ENCODE measurements at regions not wholly inside any gene's neighbourhood (a gene's known extent, or its start where the extent isn't known, plus 50 kb on each side); places are given as distances from the start of the nearest gene placed in this dataset.
A peak's percentile ranks its signal among the peaks of the same experiment; 100 is the strongest.

DNA sequence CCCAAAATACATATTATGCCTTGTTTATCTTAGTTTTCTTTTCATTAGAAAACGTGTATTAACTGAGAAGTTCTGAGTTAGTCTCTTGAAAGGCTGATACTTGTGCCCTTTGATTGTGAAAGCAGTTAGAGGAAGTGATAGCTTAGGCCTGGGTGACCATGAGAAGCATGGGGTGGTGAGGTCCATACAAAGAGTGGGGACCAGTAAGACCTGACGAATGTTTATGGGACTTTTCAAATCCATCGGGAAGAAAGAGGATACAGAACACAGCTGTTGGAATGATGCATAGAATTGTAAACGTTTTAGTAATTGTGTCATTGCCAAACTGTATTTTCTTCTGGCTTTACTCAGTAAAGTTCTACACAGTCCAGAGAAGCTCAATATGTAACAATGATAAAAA is 259.8 kb downstream of the LMO4 start:
- H3K27me3 ChIP-seq (ENCODE audit: control insufficient read depth in 1 of 2, insufficient read depth in 2 of 2, low read length in 2 of 2), result no peaks in the 10 kb centered on the region
- 44 to 55% methylated on average over 4 of the region's 4 CpGs for WGBS, 2 donors
- no peak overlapping the region for H3K4me3 ChIP-seq (ENCODE audit: low read depth in 1 of 2, low read length in 2 of 2)
- no peaks in the 10 kb centered on the region for H3K9me3 ChIP-seq (ENCODE audit: control insufficient read depth in 2 of 2, insufficient read depth in 1 of 2, low read depth in 1 of 2, low read length in 1 of 2)
- no peak overlapping the region for H3K27ac ChIP-seq (ENCODE audit: low read depth in 2 of 2, low read length in 1 of 2)
- no peaks in the 10 kb centered on the region for H3K36me3 ChIP-seq (ENCODE audit: control insufficient read depth in 2 of 2, insufficient read depth in 2 of 2, low read length in 1 of 2)
- peaks cover 0 to 6% of the 10 kb centered on the region in 2 donors for H3K4me1 ChIP-seq (ENCODE audit: control insufficient read depth in 2 of 2, insufficient read depth in 2 of 2, low read length in 1 of 2)

DNA sequence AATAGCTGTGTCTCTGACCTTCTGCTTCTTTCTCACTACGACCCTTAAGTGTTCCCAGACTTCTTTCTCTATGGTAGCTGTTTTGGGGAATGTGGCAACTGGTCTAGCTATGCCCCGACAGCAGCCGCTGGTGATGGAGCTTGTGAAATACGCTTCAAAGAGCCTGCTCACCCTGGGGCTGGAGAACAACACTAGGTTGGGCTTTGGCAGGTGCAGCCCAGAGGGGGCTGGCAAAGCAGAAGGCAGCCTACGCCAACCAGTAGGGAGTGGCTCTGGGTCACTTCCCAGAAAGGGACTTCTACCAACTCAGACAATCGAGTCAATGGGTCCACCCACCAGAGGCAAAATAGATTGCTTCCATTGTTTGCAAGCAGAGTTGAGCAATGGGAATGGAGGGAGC is 262.8 kb downstream of the LMO4 start:
- Histone ChIP-seq H3K27me3 (ENCODE audit: control insufficient read depth in 1 of 2, insufficient read depth in 2 of 2, low read length in 2 of 2) (no peaks in the 10 kb centered on the region), H3K36me3 (ENCODE audit: control insufficient read depth in 2 of 2, insufficient read depth in 2 of 2, low read length in 1 of 2) (no peaks in the 10 kb centered on the region), H3K4me1 (ENCODE audit: control insufficient read depth in 2 of 2, insufficient read depth in 2 of 2, low read length in 1 of 2) (peaks cover 0 to 6% of the 10 kb centered on the region in 2 donors), H3K9me3 (ENCODE audit: control insufficient read depth in 2 of 2, insufficient read depth in 1 of 2, low read depth in 1 of 2, low read length in 1 of 2) (no peaks in the 10 kb centered on the region), H3K27ac (ENCODE audit: low read depth in 2 of 2, low read length in 1 of 2) (peak overlapping the region in 1 of 2 donors; percentile 29), H3K4me3 (ENCODE audit: low read depth in 1 of 2, low read length in 2 of 2) (no peak overlapping the region)
- WGBS, 2 donors, result 43 to 52% methylated on average over 6 of the region's 6 CpGs

DNA sequence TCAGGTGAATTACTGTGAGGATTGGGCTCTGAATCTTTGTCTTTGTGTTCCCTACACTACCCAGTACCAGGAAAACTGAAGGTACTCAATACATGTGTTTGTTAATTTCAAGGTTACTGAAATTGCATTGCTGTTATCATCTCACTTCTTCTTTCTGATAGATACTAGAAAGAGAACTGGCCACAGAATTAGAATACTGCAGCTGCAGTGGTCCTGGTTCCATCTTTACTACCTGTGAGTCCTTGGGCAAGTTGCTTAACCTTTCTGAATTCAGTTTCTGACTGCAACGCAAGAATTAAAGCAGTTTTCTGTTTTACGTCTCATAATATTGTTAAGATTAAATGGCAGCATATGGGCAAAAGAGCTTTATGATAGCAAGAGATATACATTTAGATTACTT is 263.5 kb downstream of the LMO4 start:
- 94 to 97% methylated on average over 2 of the region's 2 CpGs for WGBS, 2 donors
- Histone ChIP-seq H3K9me3 (ENCODE audit: control insufficient read depth in 2 of 2, insufficient read depth in 1 of 2, low read depth in 1 of 2, low read length in 1 of 2) (no peaks in the 10 kb centered on the region), H3K4me1 (ENCODE audit: control insufficient read depth in 2 of 2, insufficient read depth in 2 of 2, low read length in 1 of 2) (peaks cover 0 to 6% of the 10 kb centered on the region in 2 donors), H3K4me3 (ENCODE audit: low read depth in 1 of 2, low read length in 2 of 2) (no peak overlapping the region), H3K27me3 (ENCODE audit: control insufficient read depth in 1 of 2, insufficient read depth in 2 of 2, low read length in 2 of 2) (no peaks in the 10 kb centered on the region), H3K27ac (ENCODE audit: low read depth in 2 of 2, low read length in 1 of 2) (no peak overlapping the region), H3K36me3 (ENCODE audit: control insufficient read depth in 2 of 2, insufficient read depth in 2 of 2, low read length in 1 of 2) (no peaks in the 10 kb centered on the region)

DNA sequence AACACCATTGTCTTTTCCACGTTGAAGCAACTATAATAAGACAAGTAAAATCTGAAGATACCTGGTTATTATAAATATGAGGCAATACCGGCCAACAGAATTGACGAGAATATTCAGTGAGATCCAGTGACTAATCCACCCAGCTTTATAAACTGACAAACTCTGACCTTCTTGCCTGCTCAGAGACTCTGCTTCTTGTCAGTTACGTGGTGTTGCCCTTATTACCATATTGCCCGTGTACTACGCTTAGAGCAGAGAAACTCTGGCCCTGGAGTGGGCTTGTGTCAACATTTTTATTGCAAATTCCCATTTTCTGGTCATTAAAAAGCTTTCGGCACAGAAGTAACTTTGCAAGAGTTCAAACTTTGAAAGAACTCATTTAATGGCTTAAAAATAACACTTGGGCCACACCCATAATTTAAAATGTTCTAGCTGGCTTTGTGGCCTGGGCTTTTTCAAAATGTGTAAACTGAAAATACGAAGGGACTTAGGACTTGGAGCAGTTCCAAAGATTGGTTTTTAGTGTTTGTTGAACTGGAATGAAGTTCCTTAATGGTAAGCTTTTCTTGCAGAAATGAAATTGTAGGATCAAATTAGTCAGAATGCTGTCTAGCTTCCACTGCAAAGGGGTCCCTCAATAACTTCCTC is 266.2 kb downstream of the LMO4 start:
- Histone ChIP-seq H3K27me3 (ENCODE audit: control insufficient read depth in 1 of 2, insufficient read depth in 2 of 2, low read length in 2 of 2) (no peaks in the 10 kb centered on the region), H3K4me3 (ENCODE audit: low read depth in 1 of 2, low read length in 2 of 2) (no peak overlapping the region), H3K36me3 (ENCODE audit: control insufficient read depth in 2 of 2, insufficient read depth in 2 of 2, low read length in 1 of 2) (no peaks in the 10 kb centered on the region), H3K9me3 (ENCODE audit: control insufficient read depth in 2 of 2, insufficient read depth in 1 of 2, low read depth in 1 of 2, low read length in 1 of 2) (no peaks in the 10 kb centered on the region), H3K27ac (ENCODE audit: low read depth in 2 of 2, low read length in 1 of 2) (peak overlapping the region; percentile 40 to 52), H3K4me1 (ENCODE audit: control insufficient read depth in 2 of 2, insufficient read depth in 2 of 2, low read length in 1 of 2) (peaks cover 0 to 6% of the 10 kb centered on the region in 2 donors)
- 37 to 50% methylated on average over 8 of the region's 8 CpGs for WGBS, 2 donors

DNA sequence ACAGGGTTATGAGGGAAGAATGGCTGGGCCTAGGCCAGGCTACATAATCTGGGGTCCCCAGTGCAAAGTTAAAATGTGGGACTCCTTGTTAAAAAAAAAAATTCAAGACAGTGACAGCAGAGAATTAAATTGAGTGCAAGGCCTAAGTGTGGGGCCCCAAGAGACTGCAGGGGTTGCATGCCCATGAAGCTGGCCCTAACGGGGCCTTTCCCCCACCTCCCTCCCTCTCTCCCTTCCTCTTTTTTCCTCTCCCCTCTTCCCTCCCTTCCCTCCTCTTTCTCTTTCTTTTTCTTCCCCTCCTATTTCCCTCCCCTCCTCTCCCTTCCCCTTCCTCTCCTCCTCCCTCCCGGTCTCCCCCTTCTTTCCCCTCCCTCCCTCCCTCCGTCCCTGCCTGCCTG is 266.7 kb downstream of the LMO4 start:
- H3K27me3 ChIP-seq (ENCODE audit: control insufficient read depth in 1 of 2, insufficient read depth in 2 of 2, low read length in 2 of 2), result no peaks in the 10 kb centered on the region
- 56 to 60% methylated on average over 3 of the region's 3 CpGs for WGBS, 2 donors
- peaks cover 0 to 6% of the 10 kb centered on the region in 2 donors for H3K4me1 ChIP-seq (ENCODE audit: control insufficient read depth in 2 of 2, insufficient read depth in 2 of 2, low read length in 1 of 2)
- no peaks in the 10 kb centered on the region for H3K9me3 ChIP-seq (ENCODE audit: control insufficient read depth in 2 of 2, insufficient read depth in 1 of 2, low read depth in 1 of 2, low read length in 1 of 2)
- H3K27ac ChIP-seq (ENCODE audit: low read depth in 2 of 2, low read length in 1 of 2), result peak overlapping the region in 1 of 2 donors; percentile 52
- H3K4me3 ChIP-seq (ENCODE audit: low read depth in 1 of 2, low read length in 2 of 2), result no peak overlapping the region
- H3K36me3 ChIP-seq (ENCODE audit: control insufficient read depth in 2 of 2, insufficient read depth in 2 of 2, low read length in 1 of 2), result no peaks in the 10 kb centered on the region

DNA sequence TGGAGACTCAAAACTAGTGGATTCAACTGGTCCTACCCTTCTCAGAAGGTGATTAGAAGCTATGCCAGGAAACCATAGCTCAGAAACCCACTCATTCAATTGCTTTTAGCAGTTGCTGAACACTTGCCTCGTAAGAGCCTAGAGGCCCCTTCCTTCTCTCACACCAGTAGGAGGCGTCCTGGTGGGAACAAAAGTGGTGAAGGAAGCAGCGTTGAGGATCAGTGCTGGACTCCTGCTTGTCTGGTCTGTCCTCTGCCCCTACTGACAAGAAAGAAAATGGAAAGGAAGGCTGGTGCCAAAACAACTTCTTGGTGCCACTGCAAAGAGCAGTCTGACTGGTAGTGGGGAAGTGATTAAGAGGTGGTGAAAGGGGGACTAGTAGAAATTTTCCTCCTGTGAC is 269.7 kb downstream of the LMO4 start:
- Histone ChIP-seq H3K27ac (ENCODE audit: low read depth in 2 of 2, low read length in 1 of 2) (no peak overlapping the region), H3K4me3 (ENCODE audit: low read depth in 1 of 2, low read length in 2 of 2) (no peak overlapping the region), H3K27me3 (ENCODE audit: control insufficient read depth in 1 of 2, insufficient read depth in 2 of 2, low read length in 2 of 2) (no peaks in the 10 kb centered on the region), H3K4me1 (ENCODE audit: control insufficient read depth in 2 of 2, insufficient read depth in 2 of 2, low read length in 1 of 2) (no peaks in the 10 kb centered on the region), H3K36me3 (ENCODE audit: control insufficient read depth in 2 of 2, insufficient read depth in 2 of 2, low read length in 1 of 2) (no peaks in the 10 kb centered on the region), H3K9me3 (ENCODE audit: control insufficient read depth in 2 of 2, insufficient read depth in 1 of 2, low read depth in 1 of 2, low read length in 1 of 2) (no peaks in the 10 kb centered on the region)
- WGBS, 2 donors, result 85 to 86% methylated on average over 3 of the region's 3 CpGs

DNA sequence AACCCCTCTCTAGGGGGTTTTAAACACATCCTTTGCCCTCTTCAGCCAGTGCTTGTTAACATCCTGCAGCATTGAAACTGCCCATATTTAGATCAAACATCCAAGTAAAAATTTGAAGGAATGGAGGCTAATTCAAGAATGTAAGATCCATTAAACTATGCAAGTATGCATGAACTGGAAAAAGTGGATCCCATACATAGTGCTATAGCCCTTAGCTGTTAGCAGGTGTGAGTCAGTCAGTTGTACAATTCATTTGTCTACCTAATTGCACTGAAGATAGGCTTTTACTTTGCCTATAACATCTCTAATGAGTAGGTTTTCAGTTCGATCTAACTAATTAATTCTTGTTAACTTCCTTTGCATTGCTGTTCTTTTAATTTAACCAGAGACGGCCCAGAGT is 270.9 kb downstream of the LMO4 start:
- H3K36me3 ChIP-seq (ENCODE audit: control insufficient read depth in 2 of 2, insufficient read depth in 2 of 2, low read length in 1 of 2), result no peaks in the 10 kb centered on the region
- no peaks in the 10 kb centered on the region for H3K4me1 ChIP-seq (ENCODE audit: control insufficient read depth in 2 of 2, insufficient read depth in 2 of 2, low read length in 1 of 2)
- WGBS, 2 donors, result 74 to 82% methylated on average over 2 of the region's 2 CpGs
- H3K4me3 ChIP-seq (ENCODE audit: low read depth in 1 of 2, low read length in 2 of 2), result no peak overlapping the region
- H3K9me3 ChIP-seq (ENCODE audit: control insufficient read depth in 2 of 2, insufficient read depth in 1 of 2, low read depth in 1 of 2, low read length in 1 of 2), result no peaks in the 10 kb centered on the region
- H3K27ac ChIP-seq (ENCODE audit: low read depth in 2 of 2, low read length in 1 of 2), result no peak overlapping the region
- no peaks in the 10 kb centered on the region for H3K27me3 ChIP-seq (ENCODE audit: control insufficient read depth in 1 of 2, insufficient read depth in 2 of 2, low read length in 2 of 2)

DNA sequence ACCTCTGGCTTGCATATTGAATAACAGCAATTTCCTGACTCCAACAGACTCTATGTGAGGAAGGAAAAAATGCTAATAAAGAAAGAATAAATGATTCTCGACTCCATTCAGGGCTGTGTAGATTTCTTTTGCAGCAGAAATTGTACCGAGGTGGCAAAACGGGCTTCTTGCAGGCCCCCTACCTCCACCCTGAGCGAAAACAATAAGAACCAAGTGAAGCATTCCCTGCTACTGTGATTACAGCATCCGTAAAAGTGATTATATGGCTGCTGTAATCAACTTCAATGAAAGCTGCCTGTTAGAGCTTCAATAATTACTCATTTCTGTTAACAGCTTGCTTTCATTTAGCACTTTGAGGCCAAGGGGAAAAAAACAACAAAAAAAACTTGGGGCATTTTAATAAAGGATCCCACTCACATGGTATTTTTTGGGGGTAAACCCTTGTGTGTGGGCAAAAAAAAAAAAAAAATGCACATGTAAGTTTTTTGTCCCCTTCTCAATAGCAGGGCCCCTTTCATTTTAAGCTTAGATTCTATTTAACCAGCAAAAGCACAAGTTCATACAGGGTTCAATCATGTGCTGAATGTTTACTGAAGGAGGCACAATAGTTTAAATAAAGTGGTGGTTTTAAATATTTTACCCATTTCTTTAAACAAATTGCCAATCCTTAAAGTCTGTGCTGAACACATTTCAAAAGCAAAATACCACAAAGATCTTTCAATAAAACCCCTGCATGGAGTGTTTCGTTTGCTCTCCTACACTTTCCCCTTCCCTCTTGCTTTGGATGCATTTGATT is 271.6 kb downstream of the LMO4 start:
- WGBS, 2 donors, result 64 to 70% methylated on average over 6 of the region's 6 CpGs
- no peak overlapping the region for H3K4me3 ChIP-seq (ENCODE audit: low read depth in 1 of 2, low read length in 2 of 2)
- H3K27ac ChIP-seq (ENCODE audit: low read depth in 2 of 2, low read length in 1 of 2), result no peak overlapping the region
- H3K36me3 ChIP-seq (ENCODE audit: control insufficient read depth in 2 of 2, insufficient read depth in 2 of 2, low read length in 1 of 2), result no peaks in the 10 kb centered on the region
- H3K4me1 ChIP-seq (ENCODE audit: control insufficient read depth in 2 of 2, insufficient read depth in 2 of 2, low read length in 1 of 2), result no peaks in the 10 kb centered on the region
- no peaks in the 10 kb centered on the region for H3K27me3 ChIP-seq (ENCODE audit: control insufficient read depth in 1 of 2, insufficient read depth in 2 of 2, low read length in 2 of 2)
- no peaks in the 10 kb centered on the region for H3K9me3 ChIP-seq (ENCODE audit: control insufficient read depth in 2 of 2, insufficient read depth in 1 of 2, low read depth in 1 of 2, low read length in 1 of 2)

DNA sequence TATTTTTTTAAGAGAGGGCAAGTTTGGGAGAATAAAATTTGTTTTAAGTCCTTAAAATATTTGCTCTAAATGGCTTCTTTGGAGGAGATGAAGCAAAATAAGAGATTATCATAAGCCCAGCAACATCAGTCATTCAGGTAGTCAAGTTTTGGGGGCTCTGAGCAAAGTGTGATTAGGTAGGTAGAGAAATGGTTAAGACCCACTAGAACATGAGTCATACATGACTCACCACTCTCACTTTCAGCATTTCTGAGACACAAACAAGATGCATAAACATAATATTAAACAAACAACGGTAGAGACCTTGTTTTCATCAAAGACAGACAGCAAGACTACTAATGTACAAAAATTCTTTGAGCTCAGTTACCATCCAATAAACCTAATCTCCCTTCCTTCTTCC is 272.2 kb downstream of the LMO4 start:
- no peak overlapping the region for H3K27ac ChIP-seq (ENCODE audit: low read depth in 2 of 2, low read length in 1 of 2)
- H3K4me3 ChIP-seq (ENCODE audit: low read depth in 1 of 2, low read length in 2 of 2), result no peak overlapping the region
- no peaks in the 10 kb centered on the region for H3K9me3 ChIP-seq (ENCODE audit: control insufficient read depth in 2 of 2, insufficient read depth in 1 of 2, low read depth in 1 of 2, low read length in 1 of 2)
- no peaks in the 10 kb centered on the region for H3K36me3 ChIP-seq (ENCODE audit: control insufficient read depth in 2 of 2, insufficient read depth in 2 of 2, low read length in 1 of 2)
- no peaks in the 10 kb centered on the region for H3K4me1 ChIP-seq (ENCODE audit: control insufficient read depth in 2 of 2, insufficient read depth in 2 of 2, low read length in 1 of 2)
- 13 to 23% methylated on average over 1 of the region's 1 CpG for WGBS, 2 donors
- H3K27me3 ChIP-seq (ENCODE audit: control insufficient read depth in 1 of 2, insufficient read depth in 2 of 2, low read length in 2 of 2), result no peaks in the 10 kb centered on the region

DNA sequence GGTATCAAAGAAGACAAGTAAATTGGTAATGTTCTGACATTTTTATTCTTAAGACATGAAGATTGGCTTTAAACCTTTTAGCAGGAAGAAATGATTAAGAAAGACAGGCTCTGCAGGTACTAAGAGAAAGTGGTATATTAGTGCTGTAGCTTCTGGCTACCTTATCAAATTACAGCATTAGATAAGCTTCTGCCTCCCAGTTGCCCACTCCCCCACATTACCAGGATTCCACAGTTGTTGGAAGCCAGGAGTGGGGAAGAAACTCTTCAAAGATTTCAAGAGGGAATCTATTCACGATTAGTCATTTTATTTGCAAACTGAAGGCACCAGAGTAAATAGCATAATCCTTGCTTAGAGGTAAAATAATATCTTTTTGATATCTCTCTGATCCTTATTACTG is 274.9 kb downstream of the LMO4 start:
- H3K4me3 ChIP-seq (ENCODE audit: low read depth in 1 of 2, low read length in 2 of 2), result no peak overlapping the region
- no peaks in the 10 kb centered on the region for H3K27me3 ChIP-seq (ENCODE audit: control insufficient read depth in 1 of 2, insufficient read depth in 2 of 2, low read length in 2 of 2)
- WGBS, 2 donors, result 77 to 82% methylated on average over 1 of the region's 1 CpG
- H3K9me3 ChIP-seq (ENCODE audit: control insufficient read depth in 2 of 2, insufficient read depth in 1 of 2, low read depth in 1 of 2, low read length in 1 of 2), result no peaks in the 10 kb centered on the region
- H3K4me1 ChIP-seq (ENCODE audit: control insufficient read depth in 2 of 2, insufficient read depth in 2 of 2, low read length in 1 of 2), result no peaks in the 10 kb centered on the region
- peak overlapping the region; percentile 77 to 81 for H3K27ac ChIP-seq (ENCODE audit: low read depth in 2 of 2, low read length in 1 of 2)
- no peaks in the 10 kb centered on the region for H3K36me3 ChIP-seq (ENCODE audit: control insufficient read depth in 2 of 2, insufficient read depth in 2 of 2, low read length in 1 of 2)

Data from esophagus (tissue), 2 donors.